ENCODE measurements at regions not wholly inside any gene's neighbourhood (a gene's known extent, or its start where the extent isn't known, plus 50 kb on each side); places are given as distances from the start of the nearest gene placed in this dataset.

DNA sequence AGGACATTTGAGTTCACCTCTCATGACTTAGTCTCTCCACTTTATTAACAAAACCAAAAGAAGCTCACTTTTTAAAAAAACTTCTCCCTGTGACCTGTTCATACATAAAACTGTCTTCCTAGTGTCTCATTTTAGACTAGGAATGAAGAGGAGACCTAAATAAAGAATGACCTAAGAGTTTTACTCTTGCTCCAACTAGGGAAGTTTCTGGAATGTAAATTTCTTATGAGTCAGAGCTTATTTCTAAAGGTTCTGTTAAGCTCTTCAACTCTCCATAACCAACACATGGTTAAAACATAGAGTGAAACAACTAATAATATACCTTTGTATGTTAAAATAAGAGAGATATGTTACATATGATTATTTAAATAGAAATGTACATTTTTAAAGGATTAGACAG, 369.8 kb downstream of the EMP1 start:
- no peak for DNase-seq (ENCODE audit: low spot score)

More for the DNA sequence above, 369.8 kb downstream of the EMP1 start:
- Histone ChIP-seq H3K4me3 (ENCODE audit: low read depth in 1 of 3, low read length in 3 of 3) (no peak overlapping the region), H3K27me3 (ENCODE audit: control insufficient read depth in 4 of 4, insufficient read depth in 4 of 4, low read length in 3 of 4) (no peaks in the 10 kb centered on the region), H3K4me1 (ENCODE audit: control insufficient read depth in 4 of 4, insufficient read depth in 4 of 4, low read length in 3 of 4) (peaks cover 0 to 12% (median 4%) of the 10 kb centered on the region in 4 donors), H3K9me3 (ENCODE audit: control insufficient read depth in 4 of 4, low read length in 3 of 4) (no peaks in the 10 kb centered on the region), H3K9ac (ENCODE audit: low read depth in 1 of 2, low read length in 2 of 2) (no peak overlapping the region), H3K27ac (ENCODE audit: low read depth in 1 of 2, low read length in 2 of 2) (no peak overlapping the region), H3K36me3 (ENCODE audit: control insufficient read depth in 4 of 4, insufficient read depth in 3 of 4, low read depth in 1 of 4, low read length in 3 of 4) (no peaks in the 10 kb centered on the region)
- TF ChIP-seq, protein P1, sequence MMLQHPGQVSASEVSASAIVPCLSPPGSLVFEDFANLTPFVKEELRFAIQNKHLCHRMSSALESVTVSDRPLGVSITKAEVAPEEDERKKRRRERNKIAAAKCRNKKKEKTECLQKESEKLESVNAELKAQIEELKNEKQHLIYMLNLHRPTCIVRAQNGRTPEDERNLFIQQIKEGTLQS (IDR thresholded peaks at IDR 0.05): no peak
- no peak for TF ChIP-seq ZBTB33 (IDR thresholded peaks at IDR 0.05)
- no peak for TF ChIP-seq HNF4A (conservative IDR thresholded peaks at IDR 0.05)
- TF ChIP-seq RAD21 (IDR thresholded peaks at IDR 0.05): no peak
- no peak for TF ChIP-seq SP1 (IDR thresholded peaks at IDR 0.05)
- no peak for TF ChIP-seq GABPA (IDR thresholded peaks at IDR 0.05 in 1 of 2, conservative IDR thresholded peaks at IDR 0.05 in 1 of 2)
- no peak for TF ChIP-seq HNF4G (IDR thresholded peaks at IDR 0.05)
- TF ChIP-seq JUND (IDR thresholded peaks at IDR 0.05): no peak
- TF ChIP-seq, protein P2, sequence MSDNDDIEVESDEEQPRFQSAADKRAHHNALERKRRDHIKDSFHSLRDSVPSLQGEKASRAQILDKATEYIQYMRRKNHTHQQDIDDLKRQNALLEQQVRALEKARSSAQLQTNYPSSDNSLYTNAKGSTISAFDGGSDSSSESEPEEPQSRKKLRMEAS (IDR thresholded peaks at IDR 0.05): no peak
- TF ChIP-seq YY1 (IDR thresholded peaks at IDR 0.05): no peak
- no peak for TF ChIP-seq EGR1 (IDR thresholded peaks at IDR 0.05; ENCODE audit: low read depth in 2 of 2)
- TF ChIP-seq TAF1 (conservative IDR thresholded peaks at IDR 0.05): no peak
- no peak for TF ChIP-seq NR2F2 (IDR thresholded peaks at IDR 0.05)
- TF ChIP-seq FOXA2 (IDR thresholded peaks at IDR 0.05): no peak
- TF ChIP-seq, protein P3, sequence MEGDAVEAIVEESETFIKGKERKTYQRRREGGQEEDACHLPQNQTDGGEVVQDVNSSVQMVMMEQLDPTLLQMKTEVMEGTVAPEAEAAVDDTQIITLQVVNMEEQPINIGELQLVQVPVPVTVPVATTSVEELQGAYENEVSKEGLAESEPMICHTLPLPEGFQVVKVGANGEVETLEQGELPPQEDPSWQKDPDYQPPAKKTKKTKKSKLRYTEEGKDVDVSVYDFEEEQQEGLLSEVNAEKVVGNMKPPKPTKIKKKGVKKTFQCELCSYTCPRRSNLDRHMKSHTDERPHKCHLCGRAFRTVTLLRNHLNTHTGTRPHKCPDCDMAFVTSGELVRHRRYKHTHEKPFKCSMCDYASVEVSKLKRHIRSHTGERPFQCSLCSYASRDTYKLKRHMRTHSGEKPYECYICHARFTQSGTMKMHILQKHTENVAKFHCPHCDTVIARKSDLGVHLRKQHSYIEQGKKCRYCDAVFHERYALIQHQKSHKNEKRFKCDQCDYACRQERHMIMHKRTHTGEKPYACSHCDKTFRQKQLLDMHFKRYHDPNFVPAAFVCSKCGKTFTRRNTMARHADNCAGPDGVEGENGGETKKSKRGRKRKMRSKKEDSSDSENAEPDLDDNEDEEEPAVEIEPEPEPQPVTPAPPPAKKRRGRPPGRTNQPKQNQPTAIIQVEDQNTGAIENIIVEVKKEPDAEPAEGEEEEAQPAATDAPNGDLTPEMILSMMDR (IDR thresholded peaks at IDR 0.05; ENCODE audit: low read depth, low read length, missing input control): no peak
- no peak for TF ChIP-seq REST (IDR thresholded peaks at IDR 0.05)
- TF ChIP-seq RXRA (IDR thresholded peaks at IDR 0.05): no peak

Data from liver (tissue), 7 donors.